Vagina (tissue), 2 donors: ENCODE measurements at regions not wholly inside any gene's neighbourhood (a gene's known extent, or its start where the extent isn't known, plus 50 kb on each side); places are given as distances from the start of the nearest gene placed in this dataset.

Source experiments
- DNase-seq, 2 donors: peaks; one replicate each; pipeline ENCODE4 v3.0.0-alpha.2; 2017; ENCODE audit errors: extremely low spot score in 2 of 2
- H3K27ac ChIP-seq: fragments of 200-600 bp; sonication (generic); one replicate; pipeline ENCODE4 v1.5.1; 2019
- H3K27me3 ChIP-seq: fragments of 200-600 bp; sonication (generic); one replicate; pipeline ENCODE4 v1.5.1; 2019
- H3K36me3 ChIP-seq, 2 donors: fragments of 200-600 bp; sonication (generic); one replicate each; pipeline ENCODE4 v1.5.1; 2017 to 2019
- H3K4me1 ChIP-seq: fragments of 200-600 bp; sonication (generic); one replicate; pipeline ENCODE4 v1.5.1; 2019
- H3K4me3 ChIP-seq, 2 donors: fragments of 200-600 bp; sonication (generic); 1 replicate in 1 of 2; 2 replicates in 1 of 2; pipeline ENCODE4 v1.5.1; 2016 to 2019
- H3K9me3 ChIP-seq: fragments of 200-600 bp; sonication (generic); one replicate; pipeline ENCODE4 v1.5.1; 2019
- POLR2A ChIP-seq, 2 donors: fragments of 450-650 bp; IDR thresholded peaks; one replicate each; pipeline ENCODE4 v1.6.1; 2017; ENCODE audit warnings: antibody characterized with exemption in 2 of 2, mild to moderate bottlenecking in 2 of 2, moderate library complexity in 2 of 2
- POLR2AphosphoS5 ChIP-seq, 2 donors: sonication (generic); formaldehyde crosslinking; IDR thresholded peaks; one replicate each; pipeline ENCODE4 v1.9.0; 2017; ENCODE audit warnings: antibody characterized with exemption in 2 of 2, mild to moderate bottlenecking in 2 of 2, low read depth in 1 of 2; ENCODE audit not compliant: insufficient read depth in 1 of 2
- intact Hi-C: fragments of 100-400 bp; cut with DNase I; formaldehyde crosslinking; loops from one replicate; pipeline ENCODE4 v1.15.1; 2023
- TF ChIP-seq, protein P1 (sequence below), 3 experiments: fragments of 450-650 bp in 2 of 3; fragments of 200-600 bp in 1 of 3; sonication (generic) in 1 of 3; IDR thresholded peaks; one replicate each; pipeline ENCODE4 v1.5.1; 2017 to 2019; ENCODE audit warnings: antibody characterized with exemption in 3 of 3, mild to moderate bottlenecking in 2 of 3, moderate library complexity in 2 of 3

- intact Hi-C loops: no loop called here
- DNase-seq: no peak
- TF ChIP-seq POLR2AphosphoS5 (IDR thresholded peaks at IDR 0.05; ENCODE audit: insufficient read depth in 1 of 2, low read depth in 1 of 2): no peak
- no peak for TF ChIP-seq POLR2A (IDR thresholded peaks at IDR 0.05)
- TF ChIP-seq, protein P1, sequence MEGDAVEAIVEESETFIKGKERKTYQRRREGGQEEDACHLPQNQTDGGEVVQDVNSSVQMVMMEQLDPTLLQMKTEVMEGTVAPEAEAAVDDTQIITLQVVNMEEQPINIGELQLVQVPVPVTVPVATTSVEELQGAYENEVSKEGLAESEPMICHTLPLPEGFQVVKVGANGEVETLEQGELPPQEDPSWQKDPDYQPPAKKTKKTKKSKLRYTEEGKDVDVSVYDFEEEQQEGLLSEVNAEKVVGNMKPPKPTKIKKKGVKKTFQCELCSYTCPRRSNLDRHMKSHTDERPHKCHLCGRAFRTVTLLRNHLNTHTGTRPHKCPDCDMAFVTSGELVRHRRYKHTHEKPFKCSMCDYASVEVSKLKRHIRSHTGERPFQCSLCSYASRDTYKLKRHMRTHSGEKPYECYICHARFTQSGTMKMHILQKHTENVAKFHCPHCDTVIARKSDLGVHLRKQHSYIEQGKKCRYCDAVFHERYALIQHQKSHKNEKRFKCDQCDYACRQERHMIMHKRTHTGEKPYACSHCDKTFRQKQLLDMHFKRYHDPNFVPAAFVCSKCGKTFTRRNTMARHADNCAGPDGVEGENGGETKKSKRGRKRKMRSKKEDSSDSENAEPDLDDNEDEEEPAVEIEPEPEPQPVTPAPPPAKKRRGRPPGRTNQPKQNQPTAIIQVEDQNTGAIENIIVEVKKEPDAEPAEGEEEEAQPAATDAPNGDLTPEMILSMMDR (IDR thresholded peaks at IDR 0.05): no peak
- Histone ChIP-seq H3K4me1 (no peaks in the 10 kb centered on the region), H3K27ac (no peak overlapping the region), H3K27me3 (no peaks in the 10 kb centered on the region), H3K9me3 (peaks cover 4% of the 10 kb centered on the region), H3K36me3 (no peaks in the 10 kb centered on the region), H3K4me3 (no peak overlapping the region)
These were observed 499.6 kb upstream of the ACVR2A start for GRCh38 chr2:147345246-147345645.

GRCh38 chr2:147342329-147342728 is 502.5 kb upstream of the ACVR2A start:
- H3K27me3 ChIP-seq: no peaks in the 10 kb centered on the region
- no peaks in the 10 kb centered on the region for H3K4me1 ChIP-seq
- intact Hi-C loops: no loop called here
- DNase-seq: no peak
- H3K4me3 ChIP-seq: no peak overlapping the region
- H3K9me3 ChIP-seq: peaks cover 4% of the 10 kb centered on the region
- no peaks in the 10 kb centered on the region for H3K36me3 ChIP-seq
- H3K27ac ChIP-seq: no peak overlapping the region
- TF ChIP-seq POLR2AphosphoS5 (IDR thresholded peaks at IDR 0.05; ENCODE audit: insufficient read depth in 1 of 2, low read depth in 1 of 2): no peak

- Histone ChIP-seq H3K27me3 (no peaks in the 10 kb centered on the region), H3K36me3 (no peaks in the 10 kb centered on the region), H3K9me3 (no peaks in the 10 kb centered on the region), H3K4me1 (no peaks in the 10 kb centered on the region), H3K4me3 (no peak overlapping the region), H3K27ac (no peak overlapping the region)
- no peak for DNase-seq
- TF ChIP-seq, protein P1 (IDR thresholded peaks at IDR 0.05): no peak
- TF ChIP-seq POLR2A (IDR thresholded peaks at IDR 0.05) (no peak), POLR2AphosphoS5 (IDR thresholded peaks at IDR 0.05; ENCODE audit: insufficient read depth in 1 of 2, low read depth in 1 of 2) (no peak)
- intact Hi-C loops: no loop called here
These were observed 512.9 kb upstream of the ACVR2A start for GRCh38 chr2:147331790-147332419.

GRCh38 chr2:147330925-147331324 is 513.9 kb upstream of the ACVR2A start:
- TF ChIP-seq POLR2AphosphoS5 (IDR thresholded peaks at IDR 0.05; ENCODE audit: insufficient read depth in 1 of 2, low read depth in 1 of 2) (no peak), POLR2A (IDR thresholded peaks at IDR 0.05) (no peak)
- TF ChIP-seq, protein P1 (IDR thresholded peaks at IDR 0.05): no peak

DNA sequence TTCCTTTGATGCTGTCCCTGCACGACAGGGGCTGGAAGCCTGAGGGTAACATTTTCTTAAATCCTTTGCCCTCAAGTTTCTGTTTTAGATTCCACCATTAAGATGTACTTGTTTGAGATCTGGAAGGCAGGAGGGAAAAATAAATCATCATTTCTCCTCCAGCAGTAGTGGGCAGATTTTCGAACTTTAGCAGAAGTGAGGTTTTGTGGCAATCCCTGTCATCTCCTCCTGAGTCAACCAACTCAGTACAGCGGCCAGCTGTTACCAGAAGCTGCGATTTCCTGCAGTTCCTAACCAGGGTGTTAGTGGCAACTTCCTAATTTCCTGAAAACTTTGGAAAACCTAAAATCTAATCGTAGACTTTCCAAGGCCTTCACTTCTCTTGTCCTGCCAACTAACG is 517.2 kb upstream of the ACVR2A start:
- H3K4me1 ChIP-seq: no peaks in the 10 kb centered on the region
- no peak overlapping the region for H3K27ac ChIP-seq
- DNase-seq: no peak
- no peak overlapping the region for H3K4me3 ChIP-seq
- no peaks in the 10 kb centered on the region for H3K9me3 ChIP-seq
- H3K36me3 ChIP-seq: no peaks in the 10 kb centered on the region
- intact Hi-C loops: no loop called here
- TF ChIP-seq POLR2AphosphoS5 (IDR thresholded peaks at IDR 0.05; ENCODE audit: insufficient read depth in 1 of 2, low read depth in 1 of 2) (no peak), POLR2A (IDR thresholded peaks at IDR 0.05) (no peak)
- TF ChIP-seq, protein P1 (IDR thresholded peaks at IDR 0.05): no peak
- no peaks in the 10 kb centered on the region for H3K27me3 ChIP-seq

More at GRCh38 chr2:147330925-147331324, 513.9 kb upstream of the ACVR2A start:
- no peaks in the 10 kb centered on the region for H3K4me1 ChIP-seq
- no peaks in the 10 kb centered on the region for H3K36me3 ChIP-seq
- H3K4me3 ChIP-seq: no peak overlapping the region
- DNase-seq: no peak
- intact Hi-C loops: no loop called here
- H3K27me3 ChIP-seq: no peaks in the 10 kb centered on the region
- H3K9me3 ChIP-seq: no peaks in the 10 kb centered on the region
- H3K27ac ChIP-seq: no peak overlapping the region
